K562 (cell line): ENCODE measurements at regions not wholly inside any gene's neighbourhood (a gene's known extent, or its start where the extent isn't known, plus 50 kb on each side); places are given as distances from the start of the nearest gene placed in this dataset.

Experiments used
- CBX5 ChIP-seq: IDR thresholded peaks from 2 replicates; pipeline ENCODE4 v1.6.1; 2014; ENCODE audit warnings: low read depth, borderline replicate concordance
- EWSR1 ChIP-seq: fragments of 450-650 bp; IDR thresholded peaks from 2 replicates; pipeline ENCODE4 v1.6.1; 2018; ENCODE audit warnings: borderline replicate concordance, mild to moderate bottlenecking, low read depth, moderate library complexity; ENCODE audit not compliant: partially characterized antibody
- FOXA3 ChIP-seq, 2 experiments: fragments of 450-650 bp in 1 of 2; sonication (generic) in 1 of 2; formaldehyde crosslinking; IDR thresholded peaks in 1 of 2; conservative IDR thresholded peaks in 1 of 2; 2 replicates each; pipeline versions ENCODE4 v1.4.0 to v1.8.0; 2020 to 2022; ENCODE audit warnings: mild to moderate bottlenecking in 2 of 2, missing genetic modification reagents in 1 of 2
- POLR2A ChIP-seq: fragments of 450-650 bp; conservative IDR thresholded peaks from 2 replicates; pipeline ENCODE4 v1.6.1; 2016
- PTTG1 ChIP-seq: fragments of 450-650 bp; IDR thresholded peaks from 2 replicates; pipeline ENCODE4 v1.6.1; 2016; ENCODE audit warnings: low read depth, mild to moderate bottlenecking, missing genetic modification characterization, missing compliant biosample characterization
- THRAP3 ChIP-seq: fragments of 450-650 bp; IDR thresholded peaks from 2 replicates; pipeline ENCODE4 v1.6.1; 2016; ENCODE audit warnings: mild to moderate bottlenecking, inconsistent platforms, borderline replicate concordance
- ZNF282 ChIP-seq: sonication (generic); formaldehyde crosslinking; IDR thresholded peaks from 2 replicates; pipeline ENCODE4 v1.8.1; 2023; ENCODE audit warnings: missing genetic modification reagents
- ZNF551 ChIP-seq: fragments of 250-450 bp; sonication (Bioruptor Pico); IDR thresholded peaks from 2 replicates; pipeline ENCODE4 v1.5.0; 2021; ENCODE audit warnings: mild to moderate bottlenecking, moderate library complexity
- TF ChIP-seq, protein P1 (sequence below): sonication (generic); formaldehyde crosslinking; IDR thresholded peaks from 2 replicates; pipeline ENCODE4 v1.9.0; 2022; ENCODE audit warnings: mild to moderate bottlenecking, missing genetic modification reagents
- TF ChIP-seq, protein P2 (sequence below): sonication (generic); formaldehyde crosslinking; IDR thresholded peaks from 2 replicates; pipeline ENCODE4 v1.9.0; 2022; ENCODE audit warnings: mild to moderate bottlenecking, missing genetic modification reagents
- TF ChIP-seq, protein P3 (sequence below): fragments of 250-450 bp; sonication (Bioruptor Pico); IDR thresholded peaks from 2 replicates; pipeline ENCODE4 v1.9.0; 2021; ENCODE audit warnings: mild to moderate bottlenecking
- TF ChIP-seq, protein P4 (sequence below), 3 experiments: IDR thresholded peaks in 2 of 3; conservative IDR thresholded peaks in 1 of 3; 2 replicates each; pipeline ENCODE4 v1.5.1; 2011 to 2012; ENCODE audit warnings: low read length in 3 of 3, mild to moderate bottlenecking in 3 of 3, control low read depth in 2 of 3, improper control_type of control experiment in 1 of 3, inconsistent platforms in 1 of 3, low read depth in 1 of 3, mixed read lengths in 1 of 3, moderate library complexity in 1 of 3; ENCODE audit not compliant: insufficient read depth in 2 of 3

DNA sequence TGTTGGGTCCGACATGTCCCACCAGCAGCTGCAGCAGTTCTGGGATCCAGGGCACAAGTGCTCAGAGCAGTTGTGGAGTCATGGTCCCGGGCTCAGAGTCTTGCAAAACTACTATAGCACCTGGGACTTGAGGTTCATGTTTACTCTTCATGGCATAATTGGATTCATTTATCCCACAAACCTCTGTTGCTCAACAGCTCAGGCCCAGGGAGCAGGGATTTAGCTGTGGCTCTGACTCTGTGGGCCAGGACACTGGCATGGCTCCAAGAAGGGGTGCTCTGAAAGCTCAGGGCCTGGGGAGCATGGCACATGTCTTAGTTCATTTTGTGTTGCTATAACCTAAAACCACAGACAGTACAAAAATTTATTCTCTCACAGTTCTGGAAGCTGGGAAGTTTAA lies 626.7 kb upstream of the ADGRL2 start:
- TF ChIP-seq THRAP3 = no peak
- no peak for TF ChIP-seq FOXA3 (CRISPR knock-in tag; conservative IDR thresholded peaks at IDR 0.05 in 1 of 2, IDR thresholded peaks at IDR 0.05 in 1 of 2)
- no peak for TF ChIP-seq POLR2A
- TF ChIP-seq, protein P1, sequence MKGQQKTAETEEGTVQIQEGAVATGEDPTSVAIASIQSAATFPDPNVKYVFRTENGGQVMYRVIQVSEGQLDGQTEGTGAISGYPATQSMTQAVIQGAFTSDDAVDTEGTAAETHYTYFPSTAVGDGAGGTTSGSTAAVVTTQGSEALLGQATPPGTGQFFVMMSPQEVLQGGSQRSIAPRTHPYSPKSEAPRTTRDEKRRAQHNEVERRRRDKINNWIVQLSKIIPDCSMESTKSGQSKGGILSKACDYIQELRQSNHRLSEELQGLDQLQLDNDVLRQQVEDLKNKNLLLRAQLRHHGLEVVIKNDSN = no peak
- TF ChIP-seq, protein P2, sequence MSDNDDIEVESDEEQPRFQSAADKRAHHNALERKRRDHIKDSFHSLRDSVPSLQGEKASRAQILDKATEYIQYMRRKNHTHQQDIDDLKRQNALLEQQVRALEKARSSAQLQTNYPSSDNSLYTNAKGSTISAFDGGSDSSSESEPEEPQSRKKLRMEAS = no peak
- TF ChIP-seq, protein P3, sequence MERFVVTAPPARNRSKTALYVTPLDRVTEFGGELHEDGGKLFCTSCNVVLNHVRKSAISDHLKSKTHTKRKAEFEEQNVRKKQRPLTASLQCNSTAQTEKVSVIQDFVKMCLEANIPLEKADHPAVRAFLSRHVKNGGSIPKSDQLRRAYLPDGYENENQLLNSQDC = no peak
- TF ChIP-seq ZNF282 (CRISPR knock-in tag) = no peak
- TF ChIP-seq CBX5 = no peak
- no peak for TF ChIP-seq EWSR1
- TF ChIP-seq, protein P4, sequence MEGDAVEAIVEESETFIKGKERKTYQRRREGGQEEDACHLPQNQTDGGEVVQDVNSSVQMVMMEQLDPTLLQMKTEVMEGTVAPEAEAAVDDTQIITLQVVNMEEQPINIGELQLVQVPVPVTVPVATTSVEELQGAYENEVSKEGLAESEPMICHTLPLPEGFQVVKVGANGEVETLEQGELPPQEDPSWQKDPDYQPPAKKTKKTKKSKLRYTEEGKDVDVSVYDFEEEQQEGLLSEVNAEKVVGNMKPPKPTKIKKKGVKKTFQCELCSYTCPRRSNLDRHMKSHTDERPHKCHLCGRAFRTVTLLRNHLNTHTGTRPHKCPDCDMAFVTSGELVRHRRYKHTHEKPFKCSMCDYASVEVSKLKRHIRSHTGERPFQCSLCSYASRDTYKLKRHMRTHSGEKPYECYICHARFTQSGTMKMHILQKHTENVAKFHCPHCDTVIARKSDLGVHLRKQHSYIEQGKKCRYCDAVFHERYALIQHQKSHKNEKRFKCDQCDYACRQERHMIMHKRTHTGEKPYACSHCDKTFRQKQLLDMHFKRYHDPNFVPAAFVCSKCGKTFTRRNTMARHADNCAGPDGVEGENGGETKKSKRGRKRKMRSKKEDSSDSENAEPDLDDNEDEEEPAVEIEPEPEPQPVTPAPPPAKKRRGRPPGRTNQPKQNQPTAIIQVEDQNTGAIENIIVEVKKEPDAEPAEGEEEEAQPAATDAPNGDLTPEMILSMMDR (IDR thresholded peaks at IDR 0.05 in 2 of 3, conservative IDR thresholded peaks at IDR 0.05 in 1 of 3; ENCODE audit: insufficient read depth in 2 of 3, low read depth in 1 of 3, low read length in 3 of 3) = no peak
- TF ChIP-seq PTTG1 (tag) = no peak
- no peak for TF ChIP-seq ZNF551 (CRISPR knock-in tag)
